Stimulated activated naive CD4-positive, alpha-beta T cell (primary cell): ENCODE measurements at regions not wholly inside any gene's neighbourhood (a gene's known extent, or its start where the extent isn't known, plus 50 kb on each side); places are given as distances from the start of the nearest gene placed in this dataset.
"Not testable (repeated sequence)": the region's sequence is repeated elsewhere in the genome, so short reads cannot be mapped to it uniquely, and the experiment has no call there.

ENCODE experiments used
- DNase-seq, 6 experiments: peaks; one replicate each; lab custom pipeline; 2025; lab: John Stamatoyannopoulos, UW

GRCh38 chr2:226578879-226579278 lies 220.7 kb downstream of the IRS1 start:
- DNase-seq = no peak

- no peak for DNase-seq
These were observed 221.2 kb downstream of the IRS1 start for GRCh38 chr2:226578373-226578772.

GRCh38 chr2:226575928-226576327 lies 223.7 kb downstream of the IRS1 start:
- DNase-seq = no peak

GRCh38 chr2:226573158-226573557 lies 226.5 kb downstream of the IRS1 start:
- no peak for DNase-seq

GRCh38 chr2:226564667-226565066 lies 235.0 kb downstream of the IRS1 start:
- no peak for DNase-seq

- DNase-seq = no peak
These were observed 237.7 kb downstream of the IRS1 start for GRCh38 chr2:226561962-226562361.

- DNase-seq = no peak
These were observed 239.3 kb downstream of the IRS1 start for GRCh38 chr2:226560325-226560724.

- DNase-seq = no peak
These were observed 240.1 kb downstream of the IRS1 start for GRCh38 chr2:226559536-226559935.

GRCh38 chr2:226558418-226558817 lies 241.2 kb downstream of the IRS1 start:
- DNase-seq = no peak

- DNase-seq = no peak
These were observed 243.6 kb downstream of the IRS1 start for GRCh38 chr2:226556050-226556449.

- DNase-seq = no peak
These were observed 244.9 kb downstream of the IRS1 start for GRCh38 chr2:226554701-226555100.

- no peak for DNase-seq
These were observed 246.3 kb downstream of the IRS1 start for GRCh38 chr2:226553333-226553732.

- no peak for DNase-seq
These were observed 246.9 kb downstream of the IRS1 start for GRCh38 chr2:226552571-226553285.

GRCh38 chr2:226551522-226552250 lies 247.9 kb downstream of the IRS1 start:
- DNase-seq = no peak

- DNase-seq = no peak
These were observed 248.8 kb downstream of the IRS1 start for GRCh38 chr2:226550801-226551200.

- DNase-seq = no peak
These were observed 250.9 kb downstream of the IRS1 start for GRCh38 chr2:226548732-226549131.

GRCh38 chr2:226544596-226545210 lies 254.9 kb downstream of the IRS1 start:
- no peak for DNase-seq

GRCh38 chr2:226540204-226540994 lies 259.2 kb downstream of the IRS1 start:
- no peak for DNase-seq

- no peak for DNase-seq
These were observed 263.2 kb downstream of the IRS1 start for GRCh38 chr2:226536410-226536809.

- DNase-seq = not testable (repeated sequence)
These were observed 266.6 kb downstream of the IRS1 start for GRCh38 chr2:226532976-226533375.

- DNase-seq = no peak
These were observed 268.4 kb downstream of the IRS1 start for GRCh38 chr2:226531061-226531810.

- DNase-seq = no peak
These were observed 270.1 kb downstream of the IRS1 start for GRCh38 chr2:226529556-226529955.
